Fibroblast of pulmonary artery (primary cell): ENCODE measurements at regions not wholly inside any gene's neighbourhood (a gene's known extent, or its start where the extent isn't known, plus 50 kb on each side); places are given as distances from the start of the nearest gene placed in this dataset.

Source experiments
- DNase-seq: peaks from one replicate; pipeline ENCODE4 v3.0.0-alpha.2; 2010; ENCODE audit warnings: low read depth
- H3K4me3 ChIP-seq: replicated peaks from 2 replicates; pipeline ENCODE4 v1.5.1; 2011; ENCODE audit warnings: low read depth, mild to moderate bottlenecking, control low read depth, low read length, moderate library complexity
- CTCF ChIP-seq: IDR thresholded peaks from 2 replicates; pipeline ENCODE4 v1.5.1; 2011; ENCODE audit warnings: mild to moderate bottlenecking, control low read depth, low read length, inconsistent platforms; ENCODE audit errors: missing control alignments

GRCh38 chr6:129936329-129937165 lies 75.4 kb upstream of the TMEM244 start:
- peak; percentile 52 for TF ChIP-seq CTCF
- DNase-seq: peak; percentile 77
- no peak overlapping the region for H3K4me3 ChIP-seq

GRCh38 chr6:129932321-129932720 lies 71.2 kb upstream of the TMEM244 start:
- H3K4me3 ChIP-seq: no peak overlapping the region

GRCh38 chr6:129929433-129929832 lies 68.3 kb upstream of the TMEM244 start:
- no peak overlapping the region for H3K4me3 ChIP-seq
- TF ChIP-seq CTCF: no peak
- DNase-seq: peak; percentile 89

More at GRCh38 chr6:129932321-129932720, 71.2 kb upstream of the TMEM244 start:
- TF ChIP-seq CTCF: no peak
- no peak for DNase-seq

GRCh38 chr6:129923530-129924250 lies 62.6 kb upstream of the TMEM244 start:
- no peak for TF ChIP-seq CTCF
- peak; percentile 56 for DNase-seq
- no peak overlapping the region for H3K4me3 ChIP-seq

- TF ChIP-seq CTCF: no peak
- no peak for DNase-seq
- no peak overlapping the region for H3K4me3 ChIP-seq
These were observed 60.2 kb upstream of the TMEM244 start for GRCh38 chr6:129921169-129921817.

- TF ChIP-seq CTCF: no peak
- no peak for DNase-seq
- H3K4me3 ChIP-seq: no peak overlapping the region
These were observed 59.1 kb upstream of the TMEM244 start for GRCh38 chr6:129920103-129920798.
